OCI-LY3 (cell line): ENCODE measurements at regions not wholly inside any gene's neighbourhood (a gene's known extent, or its start where the extent isn't known, plus 50 kb on each side); places are given as distances from the start of the nearest gene placed in this dataset.

Experiments
- H2AFZ ChIP-seq: fragments of 200-600, 300-600 bp; shearing (Covaris generic); 2 replicates; pipeline ENCODE4 v1.6.0; 2014; ENCODE audit warnings: antibody characterized with exemption, low read depth, low read length
- H3K27ac ChIP-seq: fragments of 200-600, 300-600 bp; sonication (generic); 2 replicates; pipeline ENCODE4 v1.5.1; 2014; ENCODE audit warnings: mild to moderate bottlenecking, low read length, moderate library complexity, mixed read lengths
- H3K27me3 ChIP-seq: fragments of 200-600, 300-600 bp; sonication (generic); 2 replicates; pipeline ENCODE4 v1.6.1; 2014; ENCODE audit warnings: low read depth, low read length, mixed read lengths
- H3K36me3 ChIP-seq: fragments of 200-600, 300-600 bp; sonication (generic); replicated peaks from 2 replicates; pipeline ENCODE3; 2014; ENCODE audit warnings: low read depth, low read length, mixed read lengths
- H3K4me1 ChIP-seq: fragments of 300-600, 200-600 bp; sonication (generic); 2 replicates; pipeline ENCODE4 v1.6.1; 2014; ENCODE audit warnings: low read length, mixed read lengths
- H3K4me2 ChIP-seq: fragments of 200-600, 300-600 bp; sonication (generic); 2 replicates; pipeline ENCODE4 v1.6.1; 2014; ENCODE audit warnings: low read length, mixed read lengths
- H3K4me3 ChIP-seq: fragments of 300-600, 200-600 bp; sonication (generic); 2 replicates; pipeline ENCODE4 v1.5.1; 2014; ENCODE audit warnings: antibody characterized with exemption, mild to moderate bottlenecking, low read length, moderate library complexity
- H3K79me2 ChIP-seq: fragments of 300-600, 200-600 bp; shearing (Covaris generic); 2 replicates; pipeline ENCODE4 v1.6.1; 2014; ENCODE audit warnings: mild to moderate bottlenecking, low read length, mixed read lengths
- H3K9ac ChIP-seq: fragments of 300-600, 200-600 bp; shearing (Covaris generic); 2 replicates; pipeline ENCODE4 v1.6.0; 2014; ENCODE audit warnings: mild to moderate bottlenecking, low read length, moderate library complexity
- H3K9me3 ChIP-seq: fragments of 200-600, 300-600 bp; shearing (Covaris generic); 2 replicates; pipeline ENCODE4 v1.6.1; 2014; ENCODE audit warnings: low read length, mixed read lengths; ENCODE audit not compliant: insufficient read depth
- H4K20me1 ChIP-seq: fragments of 200-600, 300-600 bp; sonication (generic); 2 replicates; pipeline ENCODE4 v1.6.1; 2016; ENCODE audit warnings: low read length, mixed read lengths; ENCODE audit not compliant: insufficient read depth
- CTCF ChIP-seq: fragments of 200-600, 300-600 bp; sonication (generic); IDR thresholded peaks from 2 replicates; pipeline ENCODE4 v1.5.1; 2014; ENCODE audit warnings: antibody characterized with exemption, low read length, low read depth
- EZH2phosphoT487 ChIP-seq: fragments of 200-600 bp; shearing (Covaris generic); IDR thresholded peaks from 2 replicates; pipeline ENCODE4 v1.6.1; 2018; ENCODE audit warnings: antibody characterized with exemption, mixed run types, low read depth

GRCh38 chr2:220882507-220882906 is 689.6 kb downstream of the EPHA4 start:
- no peak overlapping the region for H2AFZ ChIP-seq
- H3K27ac ChIP-seq = no peak overlapping the region
- no peak overlapping the region for H3K4me2 ChIP-seq
- no peak overlapping the region for H3K4me3 ChIP-seq
- H3K79me2 ChIP-seq = no peaks in the 10 kb centered on the region
- H3K4me1 ChIP-seq = peaks cover 5% of the 10 kb centered on the region
- no peak for TF ChIP-seq CTCF
- TF ChIP-seq EZH2phosphoT487 = no peak
- no peak overlapping the region for H3K9ac ChIP-seq
- no peaks in the 10 kb centered on the region for H3K9me3 ChIP-seq
- H3K27me3 ChIP-seq = no peaks in the 10 kb centered on the region
- H4K20me1 ChIP-seq = no peaks in the 10 kb centered on the region
- H3K36me3 ChIP-seq = no peaks in the 10 kb centered on the region

- H3K9ac ChIP-seq = no peak overlapping the region
These were observed 686.5 kb downstream of the EPHA4 start for GRCh38 chr2:220885593-220885992.

GRCh38 chr2:220887271-220887870 is 684.7 kb downstream of the EPHA4 start:
- H3K79me2 ChIP-seq = no peaks in the 10 kb centered on the region
- no peak overlapping the region for H2AFZ ChIP-seq
- no peaks in the 10 kb centered on the region for H3K27me3 ChIP-seq
- no peaks in the 10 kb centered on the region for H3K36me3 ChIP-seq
- no peak overlapping the region for H3K27ac ChIP-seq
- no peak overlapping the region for H3K9ac ChIP-seq
- H4K20me1 ChIP-seq = no peaks in the 10 kb centered on the region
- H3K9me3 ChIP-seq = no peaks in the 10 kb centered on the region
- TF ChIP-seq CTCF (no peak), EZH2phosphoT487 (no peak)
- no peak overlapping the region for H3K4me3 ChIP-seq
- H3K4me2 ChIP-seq = no peak overlapping the region
- peaks cover 5% of the 10 kb centered on the region for H3K4me1 ChIP-seq

More at GRCh38 chr2:220885593-220885992, 686.5 kb downstream of the EPHA4 start:
- H2AFZ ChIP-seq = no peak overlapping the region
- no peak overlapping the region for H3K4me3 ChIP-seq
- no peak overlapping the region for H3K4me2 ChIP-seq
- H3K27me3 ChIP-seq = no peaks in the 10 kb centered on the region
- no peak overlapping the region for H3K27ac ChIP-seq
- peaks cover 5% of the 10 kb centered on the region for H3K4me1 ChIP-seq
- H3K79me2 ChIP-seq = no peaks in the 10 kb centered on the region
- no peaks in the 10 kb centered on the region for H4K20me1 ChIP-seq
- no peaks in the 10 kb centered on the region for H3K9me3 ChIP-seq
- no peaks in the 10 kb centered on the region for H3K36me3 ChIP-seq
- TF ChIP-seq CTCF = no peak

GRCh38 chr2:220887876-220888275 is 684.2 kb downstream of the EPHA4 start:
- Histone ChIP-seq H3K4me1 (peaks cover 5% of the 10 kb centered on the region), H3K4me3 (no peak overlapping the region), H3K9ac (no peak overlapping the region), H2AFZ (no peak overlapping the region), H3K79me2 (no peaks in the 10 kb centered on the region), H3K4me2 (no peak overlapping the region), H3K9me3 (no peaks in the 10 kb centered on the region), H3K27ac (no peak overlapping the region), H3K36me3 (no peaks in the 10 kb centered on the region), H3K27me3 (no peaks in the 10 kb centered on the region), H4K20me1 (no peaks in the 10 kb centered on the region)
- TF ChIP-seq EZH2phosphoT487 = no peak
- TF ChIP-seq CTCF = no peak
